ENCODE measurements at regions not wholly inside any gene's neighbourhood (a gene's known extent, or its start where the extent isn't known, plus 50 kb on each side); places are given as distances from the start of the nearest gene placed in this dataset.

- no CpG with 5 or more reads among the region's 2 CpGs for WGBS (ENCODE audit: insufficient coverage)
These were observed 282.3 kb upstream of the CHRM2 start for GRCh38 chr7:136585954-136586670.

GRCh38 chr7:136566491-136566890, 302.0 kb upstream of the CHRM2 start:
- H3K4me3 ChIP-seq (ENCODE audit: low read depth, low read length) = no peak overlapping the region
- no peaks in the 10 kb centered on the region for H3K4me1 ChIP-seq (ENCODE audit: control insufficient read depth, insufficient read depth, low read length)
- H3K27ac ChIP-seq (ENCODE audit: low read depth, low read length) = no peak overlapping the region
- H3K36me3 ChIP-seq (ENCODE audit: control insufficient read depth, insufficient read depth, low read length) = no peaks in the 10 kb centered on the region
- no peaks in the 10 kb centered on the region for H3K27me3 ChIP-seq (ENCODE audit: control insufficient read depth, insufficient read depth, low read length)
- peaks cover 1% of the 10 kb centered on the region for H3K9me3 ChIP-seq (ENCODE audit: control insufficient read depth, insufficient read depth, low read length)
- WGBS (ENCODE audit: insufficient coverage) = 100% methylated on average over 1 of the region's 2 CpGs
- DNase-seq (ENCODE audit: low read depth in 4 of 6, low spot score in 6 of 6) = no peak

More at GRCh38 chr7:136585954-136586670, 282.3 kb upstream of the CHRM2 start:
- H3K9me3 ChIP-seq (ENCODE audit: control insufficient read depth, insufficient read depth, low read length) = no peaks in the 10 kb centered on the region
- H3K4me3 ChIP-seq (ENCODE audit: low read depth, low read length) = no peak overlapping the region
- no peaks in the 10 kb centered on the region for H3K27me3 ChIP-seq (ENCODE audit: control insufficient read depth, insufficient read depth, low read length)
- H3K36me3 ChIP-seq (ENCODE audit: control insufficient read depth, insufficient read depth, low read length) = no peaks in the 10 kb centered on the region
- peak in 1 of 6 donors; percentile 4 for DNase-seq (ENCODE audit: low read depth in 4 of 6, low spot score in 6 of 6)
- H3K27ac ChIP-seq (ENCODE audit: low read depth, low read length) = no peak overlapping the region
- no peaks in the 10 kb centered on the region for H3K4me1 ChIP-seq (ENCODE audit: control insufficient read depth, insufficient read depth, low read length)

GRCh38 chr7:136555933-136556332, 312.5 kb upstream of the CHRM2 start:
- H3K27ac ChIP-seq (ENCODE audit: low read depth, low read length) = no peak overlapping the region
- no peaks in the 10 kb centered on the region for H3K9me3 ChIP-seq (ENCODE audit: control insufficient read depth, insufficient read depth, low read length)
- H3K36me3 ChIP-seq (ENCODE audit: control insufficient read depth, insufficient read depth, low read length) = no peaks in the 10 kb centered on the region
- H3K4me1 ChIP-seq (ENCODE audit: control insufficient read depth, insufficient read depth, low read length) = no peaks in the 10 kb centered on the region
- no peaks in the 10 kb centered on the region for H3K27me3 ChIP-seq (ENCODE audit: control insufficient read depth, insufficient read depth, low read length)
- 59% methylated on average over 3 of the region's 5 CpGs for WGBS (ENCODE audit: insufficient coverage)
- no peak overlapping the region for H3K4me3 ChIP-seq (ENCODE audit: low read depth, low read length)
- DNase-seq (ENCODE audit: low read depth in 4 of 6, low spot score in 6 of 6) = peak; percentile 17 to 94 (median 46)

- H3K4me1 ChIP-seq (ENCODE audit: control insufficient read depth, insufficient read depth, low read length) = no peaks in the 10 kb centered on the region
- H3K27ac ChIP-seq (ENCODE audit: low read depth, low read length) = no peak overlapping the region
- H3K9me3 ChIP-seq (ENCODE audit: control insufficient read depth, insufficient read depth, low read length) = no peaks in the 10 kb centered on the region
- WGBS (ENCODE audit: insufficient coverage) = no CpG with 5 or more reads among the region's 1 CpG
- H3K4me3 ChIP-seq (ENCODE audit: low read depth, low read length) = no peak overlapping the region
- H3K27me3 ChIP-seq (ENCODE audit: control insufficient read depth, insufficient read depth, low read length) = no peaks in the 10 kb centered on the region
- DNase-seq (ENCODE audit: low read depth in 4 of 6, low spot score in 6 of 6) = no peak
- H3K36me3 ChIP-seq (ENCODE audit: control insufficient read depth, insufficient read depth, low read length) = no peaks in the 10 kb centered on the region
These were observed 316.8 kb upstream of the CHRM2 start for GRCh38 chr7:136551618-136552017.

GRCh38 chr7:136549756-136550155, 318.7 kb upstream of the CHRM2 start:
- no peaks in the 10 kb centered on the region for H3K4me1 ChIP-seq (ENCODE audit: control insufficient read depth, insufficient read depth, low read length)
- no peak overlapping the region for H3K4me3 ChIP-seq (ENCODE audit: low read depth, low read length)
- WGBS (ENCODE audit: insufficient coverage) = no CpG with 5 or more reads among the region's 1 CpG
- no peaks in the 10 kb centered on the region for H3K9me3 ChIP-seq (ENCODE audit: control insufficient read depth, insufficient read depth, low read length)
- H3K27me3 ChIP-seq (ENCODE audit: control insufficient read depth, insufficient read depth, low read length) = no peaks in the 10 kb centered on the region
- no peak overlapping the region for H3K27ac ChIP-seq (ENCODE audit: low read depth, low read length)
- DNase-seq (ENCODE audit: low read depth in 4 of 6, low spot score in 6 of 6) = no peak
- no peaks in the 10 kb centered on the region for H3K36me3 ChIP-seq (ENCODE audit: control insufficient read depth, insufficient read depth, low read length)

GRCh38 chr7:136533732-136534131, 334.7 kb upstream of the CHRM2 start:
- Histone ChIP-seq H3K9me3 (ENCODE audit: control insufficient read depth, insufficient read depth, low read length) (no peaks in the 10 kb centered on the region), H3K4me3 (ENCODE audit: low read depth, low read length) (no peak overlapping the region), H3K36me3 (ENCODE audit: control insufficient read depth, insufficient read depth, low read length) (no peaks in the 10 kb centered on the region), H3K27me3 (ENCODE audit: control insufficient read depth, insufficient read depth, low read length) (no peaks in the 10 kb centered on the region), H3K4me1 (ENCODE audit: control insufficient read depth, insufficient read depth, low read length) (no peaks in the 10 kb centered on the region), H3K27ac (ENCODE audit: low read depth, low read length) (no peak overlapping the region)
- no peak for DNase-seq (ENCODE audit: low read depth in 4 of 6, low spot score in 6 of 6)
- 77% methylated on average over 6 of the region's 8 CpGs for WGBS (ENCODE audit: insufficient coverage)

GRCh38 chr7:136530831-136531230, 337.6 kb upstream of the CHRM2 start:
- Histone ChIP-seq H3K9me3 (ENCODE audit: control insufficient read depth, insufficient read depth, low read length) (peaks cover 4% of the 10 kb centered on the region), H3K27me3 (ENCODE audit: control insufficient read depth, insufficient read depth, low read length) (no peaks in the 10 kb centered on the region)
- peak in 1 of 6 donors; percentile 27 for DNase-seq (ENCODE audit: low read depth in 4 of 6, low spot score in 6 of 6)

GRCh38 chr7:136528329-136528728, 340.1 kb upstream of the CHRM2 start:
- H3K9me3 ChIP-seq (ENCODE audit: control insufficient read depth, insufficient read depth, low read length) = peaks cover 4% of the 10 kb centered on the region
- DNase-seq (ENCODE audit: low read depth in 4 of 6, low spot score in 6 of 6) = no peak
- H3K36me3 ChIP-seq (ENCODE audit: control insufficient read depth, insufficient read depth, low read length) = no peaks in the 10 kb centered on the region
- H3K27ac ChIP-seq (ENCODE audit: low read depth, low read length) = no peak overlapping the region
- no peaks in the 10 kb centered on the region for H3K27me3 ChIP-seq (ENCODE audit: control insufficient read depth, insufficient read depth, low read length)
- no peaks in the 10 kb centered on the region for H3K4me1 ChIP-seq (ENCODE audit: control insufficient read depth, insufficient read depth, low read length)
- 100% methylated on average over 1 of the region's 2 CpGs for WGBS (ENCODE audit: insufficient coverage)
- no peak overlapping the region for H3K4me3 ChIP-seq (ENCODE audit: low read depth, low read length)

More at GRCh38 chr7:136530831-136531230, 337.6 kb upstream of the CHRM2 start:
- H3K27ac ChIP-seq (ENCODE audit: low read depth, low read length) = no peak overlapping the region
- no peak overlapping the region for H3K4me3 ChIP-seq (ENCODE audit: low read depth, low read length)
- H3K4me1 ChIP-seq (ENCODE audit: control insufficient read depth, insufficient read depth, low read length) = no peaks in the 10 kb centered on the region
- H3K36me3 ChIP-seq (ENCODE audit: control insufficient read depth, insufficient read depth, low read length) = no peaks in the 10 kb centered on the region

GRCh38 chr7:136527554-136527953, 340.9 kb upstream of the CHRM2 start:
- 89% methylated on average over 1 of the region's 1 CpG for WGBS (ENCODE audit: insufficient coverage)
- H3K36me3 ChIP-seq (ENCODE audit: control insufficient read depth, insufficient read depth, low read length) = no peaks in the 10 kb centered on the region
- H3K4me1 ChIP-seq (ENCODE audit: control insufficient read depth, insufficient read depth, low read length) = no peaks in the 10 kb centered on the region
- DNase-seq (ENCODE audit: low read depth in 4 of 6, low spot score in 6 of 6) = no peak
- H3K4me3 ChIP-seq (ENCODE audit: low read depth, low read length) = no peak overlapping the region
- no peaks in the 10 kb centered on the region for H3K27me3 ChIP-seq (ENCODE audit: control insufficient read depth, insufficient read depth, low read length)
- peaks cover 4% of the 10 kb centered on the region for H3K9me3 ChIP-seq (ENCODE audit: control insufficient read depth, insufficient read depth, low read length)
- no peak overlapping the region for H3K27ac ChIP-seq (ENCODE audit: low read depth, low read length)

GRCh38 chr7:136526408-136527105, 341.9 kb upstream of the CHRM2 start:
- Histone ChIP-seq H3K36me3 (ENCODE audit: control insufficient read depth, insufficient read depth, low read length) (no peaks in the 10 kb centered on the region), H3K27me3 (ENCODE audit: control insufficient read depth, insufficient read depth, low read length) (no peaks in the 10 kb centered on the region), H3K4me3 (ENCODE audit: low read depth, low read length) (no peak overlapping the region), H3K9me3 (ENCODE audit: control insufficient read depth, insufficient read depth, low read length) (peaks cover 4% of the 10 kb centered on the region), H3K27ac (ENCODE audit: low read depth, low read length) (no peak overlapping the region), H3K4me1 (ENCODE audit: control insufficient read depth, insufficient read depth, low read length) (no peaks in the 10 kb centered on the region)
- WGBS (ENCODE audit: insufficient coverage) = 95% methylated on average over 6 of the region's 7 CpGs
- no peak for DNase-seq (ENCODE audit: low read depth in 4 of 6, low spot score in 6 of 6)
